Loucy (cell line): ENCODE measurements at regions not wholly inside any gene's neighbourhood (a gene's known extent, or its start where the extent isn't known, plus 50 kb on each side); places are given as distances from the start of the nearest gene placed in this dataset.

Source experiments
- H2AFZ ChIP-seq: fragments of 200-600 bp; sonication (generic); 2 replicates; pipeline ENCODE4 v1.6.0; 2016; ENCODE audit warnings: antibody characterized with exemption, mild to moderate bottlenecking, low read length, moderate library complexity
- H3F3A ChIP-seq: fragments of 200-600 bp; 2 replicates; pipeline ENCODE4 v1.6.0; 2016; ENCODE audit warnings: antibody characterized with exemption, low read depth, mild to moderate bottlenecking
- H3K27me3 ChIP-seq: fragments of 200-600 bp; sonication (generic); 2 replicates; pipeline ENCODE4 v1.6.1; 2014; ENCODE audit warnings: low read length, mild to moderate bottlenecking; ENCODE audit not compliant: insufficient read depth, poor library complexity, severe bottlenecking
- H3K36me3 ChIP-seq: fragments of 200-600 bp; sonication (generic); 2 replicates; pipeline ENCODE4 v1.6.1; 2016; ENCODE audit warnings: low read length; ENCODE audit not compliant: insufficient read depth
- H3K4me1 ChIP-seq: fragments of 200-600 bp; sonication (generic); 2 replicates; pipeline ENCODE4 v1.5.1; 2014; ENCODE audit warnings: low read length, mild to moderate bottlenecking; ENCODE audit not compliant: insufficient read depth, poor library complexity, severe bottlenecking
- H3K4me2 ChIP-seq: fragments of 200-600 bp; sonication (generic); 2 replicates; pipeline ENCODE4 v1.6.0; 2014; ENCODE audit warnings: antibody characterized with exemption, low read length, low read depth, mild to moderate bottlenecking; ENCODE audit not compliant: poor library complexity, severe bottlenecking
- H3K4me3 ChIP-seq: fragments of 200-600 bp; sonication (generic); 2 replicates; pipeline ENCODE4 v1.5.1; 2014; ENCODE audit warnings: low read length, mild to moderate bottlenecking, mixed read lengths; ENCODE audit not compliant: poor library complexity, severe bottlenecking
- H3K79me2 ChIP-seq: fragments of 200-600 bp; sonication (generic); 2 replicates; pipeline ENCODE4 v1.6.1; 2014; ENCODE audit warnings: low read length; ENCODE audit not compliant: insufficient read depth
- H3K9ac ChIP-seq: fragments of 200-600 bp; sonication (generic); 2 replicates; pipeline ENCODE4 v1.6.0; 2014; ENCODE audit warnings: mild to moderate bottlenecking, low read depth, low read length, moderate library complexity; ENCODE audit not compliant: poor library complexity, severe bottlenecking
- H3K9me2 ChIP-seq: fragments of 200-600 bp; sonication (generic); replicated peaks from 2 replicates; pipeline ENCODE4 v1.6.1; 2016; ENCODE audit warnings: low read depth, low read length, mixed read lengths
- H3K9me3 ChIP-seq: fragments of 200-600 bp; sonication (generic); 2 replicates; pipeline ENCODE4 v1.6.1; 2014; ENCODE audit warnings: mild to moderate bottlenecking, antibody characterized with exemption, low read length, low read depth; ENCODE audit not compliant: insufficient read depth
- H4K20me1 ChIP-seq: fragments of 200-600 bp; sonication (generic); 2 replicates; pipeline ENCODE4 v1.6.0; 2014; ENCODE audit warnings: antibody characterized with exemption, low read length, mild to moderate bottlenecking; ENCODE audit not compliant: insufficient read depth, poor library complexity, severe bottlenecking
- CTCF ChIP-seq: fragments of 200-600 bp; sonication (generic); conservative IDR thresholded peaks from 2 replicates; pipeline ENCODE4 v1.5.1; 2014; ENCODE audit warnings: mild to moderate bottlenecking, antibody characterized with exemption, low read length
- EZH2phosphoT487 ChIP-seq: fragments of 200-600 bp; IDR thresholded peaks from 2 replicates; pipeline ENCODE4 v1.6.1; 2018; ENCODE audit warnings: antibody characterized with exemption, mild to moderate bottlenecking, moderate library complexity, borderline replicate concordance

- no peaks in the 10 kb centered on the region for H3K36me3 ChIP-seq
- no peaks in the 10 kb centered on the region for H3F3A ChIP-seq
- no peak overlapping the region for H3K4me2 ChIP-seq
- H3K4me3 ChIP-seq, result no peak overlapping the region
- peaks cover 3% of the 10 kb centered on the region; the same call in 1 of the 2 replicates for H3K9me3 ChIP-seq
- H3K79me2 ChIP-seq, result no peaks in the 10 kb centered on the region
- H4K20me1 ChIP-seq, result no peaks in the 10 kb centered on the region
- no peak overlapping the region for H3K9ac ChIP-seq
- H2AFZ ChIP-seq, result no peak overlapping the region
- no peak for TF ChIP-seq EZH2phosphoT487
- no peaks in the 10 kb centered on the region for H3K9me2 ChIP-seq
- H3K4me1 ChIP-seq, result no peaks in the 10 kb centered on the region
- no peaks in the 10 kb centered on the region for H3K27me3 ChIP-seq
Observed at GRCh38 chr15:39054128-39054732, 489.6 kb upstream of the RASGRP1 start.

- Histone ChIP-seq H2AFZ (no peak overlapping the region), H3K9me3 (no peaks in the 10 kb centered on the region), H3K9ac (no peak overlapping the region), H4K20me1 (no peaks in the 10 kb centered on the region), H3K36me3 (no peaks in the 10 kb centered on the region), H3K4me3 (no peak overlapping the region), H3K4me1 (no peaks in the 10 kb centered on the region), H3K79me2 (no peaks in the 10 kb centered on the region), H3K27me3 (no peaks in the 10 kb centered on the region), H3K4me2 (no peak overlapping the region), H3F3A (no peaks in the 10 kb centered on the region), H3K9me2 (no peaks in the 10 kb centered on the region)
- no peak for TF ChIP-seq EZH2phosphoT487
- TF ChIP-seq CTCF, result no peak
Observed at GRCh38 chr15:39056357-39056756, 491.7 kb upstream of the RASGRP1 start.

GRCh38 chr15:39058351-39059131, 493.9 kb upstream of the RASGRP1 start:
- no peaks in the 10 kb centered on the region for H3K9me2 ChIP-seq
- no peaks in the 10 kb centered on the region for H3K79me2 ChIP-seq
- no peak overlapping the region for H3K9ac ChIP-seq
- no peaks in the 10 kb centered on the region for H3K9me3 ChIP-seq
- no peaks in the 10 kb centered on the region for H3K4me1 ChIP-seq
- H3K36me3 ChIP-seq, result no peaks in the 10 kb centered on the region
- no peaks in the 10 kb centered on the region for H3F3A ChIP-seq
- no peak for TF ChIP-seq EZH2phosphoT487
- H3K27me3 ChIP-seq, result no peaks in the 10 kb centered on the region
- H3K4me3 ChIP-seq, result no peak overlapping the region
- no peak overlapping the region for H3K4me2 ChIP-seq
- H2AFZ ChIP-seq, result no peak overlapping the region
- H4K20me1 ChIP-seq, result no peaks in the 10 kb centered on the region

GRCh38 chr15:39059917-39060316, 495.3 kb upstream of the RASGRP1 start:
- no peak overlapping the region for H3K9ac ChIP-seq
- H3K9me3 ChIP-seq, result no peaks in the 10 kb centered on the region
- no peaks in the 10 kb centered on the region for H3K4me1 ChIP-seq
- no peaks in the 10 kb centered on the region for H3K9me2 ChIP-seq
- H3K79me2 ChIP-seq, result no peaks in the 10 kb centered on the region
- no peaks in the 10 kb centered on the region for H4K20me1 ChIP-seq
- no peak overlapping the region for H3K4me3 ChIP-seq
- H3K27me3 ChIP-seq, result no peaks in the 10 kb centered on the region
- no peak overlapping the region for H2AFZ ChIP-seq
- no peak overlapping the region for H3K4me2 ChIP-seq
- TF ChIP-seq EZH2phosphoT487 (no peak), CTCF (no peak)
- H3K36me3 ChIP-seq, result no peaks in the 10 kb centered on the region
- no peaks in the 10 kb centered on the region for H3F3A ChIP-seq
